ENCODE measurements at regions not wholly inside any gene's neighbourhood (a gene's known extent, or its start where the extent isn't known, plus 50 kb on each side); places are given as distances from the start of the nearest gene placed in this dataset.

DNA sequence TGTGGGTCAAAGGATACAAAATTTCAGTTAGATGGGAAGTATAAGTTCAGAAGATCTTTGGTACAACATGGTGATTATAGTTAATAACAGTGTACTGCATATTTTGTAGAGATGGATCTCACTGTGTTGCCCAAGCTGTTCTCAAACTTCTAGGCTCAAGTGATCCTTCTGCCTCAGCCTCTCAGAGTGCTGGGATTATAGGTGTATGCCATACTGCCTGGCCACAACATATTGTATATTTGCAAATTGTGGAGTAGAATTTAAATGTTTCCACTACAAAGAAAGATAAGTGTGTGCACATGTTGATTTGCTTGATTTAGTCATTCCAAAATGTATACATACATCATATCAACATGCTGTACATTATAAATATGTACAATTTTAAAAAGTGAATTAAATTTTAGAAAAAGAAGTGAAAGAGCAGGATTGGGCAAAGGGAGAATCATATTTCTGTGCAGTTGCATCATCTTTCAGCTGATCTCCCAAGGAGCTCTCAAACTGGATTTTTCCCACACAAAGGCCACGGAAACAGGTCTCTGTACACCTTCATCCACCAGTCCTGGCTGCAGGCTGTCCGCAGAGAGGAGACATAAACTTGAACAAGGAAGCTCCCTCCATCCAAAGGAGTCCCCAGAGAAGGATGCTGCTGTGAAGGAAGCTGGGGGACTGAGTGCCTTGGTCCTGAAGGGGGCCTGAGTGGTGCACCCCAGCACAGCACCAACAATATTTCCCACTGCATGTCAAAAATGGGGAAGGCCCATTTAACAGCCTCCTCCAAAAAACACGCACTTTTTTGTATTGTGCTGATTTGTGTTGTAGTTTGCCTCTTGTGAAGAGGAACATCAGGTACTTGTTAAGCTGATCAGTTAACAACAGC is 217.1 kb upstream of the GHITM start:
- H3K36me3 ChIP-seq (ENCODE audit: control insufficient read depth in 2 of 3, insufficient read depth in 3 of 3, low read length in 3 of 3): no peaks in the 10 kb centered on the region
- TF ChIP-seq, protein P1, sequence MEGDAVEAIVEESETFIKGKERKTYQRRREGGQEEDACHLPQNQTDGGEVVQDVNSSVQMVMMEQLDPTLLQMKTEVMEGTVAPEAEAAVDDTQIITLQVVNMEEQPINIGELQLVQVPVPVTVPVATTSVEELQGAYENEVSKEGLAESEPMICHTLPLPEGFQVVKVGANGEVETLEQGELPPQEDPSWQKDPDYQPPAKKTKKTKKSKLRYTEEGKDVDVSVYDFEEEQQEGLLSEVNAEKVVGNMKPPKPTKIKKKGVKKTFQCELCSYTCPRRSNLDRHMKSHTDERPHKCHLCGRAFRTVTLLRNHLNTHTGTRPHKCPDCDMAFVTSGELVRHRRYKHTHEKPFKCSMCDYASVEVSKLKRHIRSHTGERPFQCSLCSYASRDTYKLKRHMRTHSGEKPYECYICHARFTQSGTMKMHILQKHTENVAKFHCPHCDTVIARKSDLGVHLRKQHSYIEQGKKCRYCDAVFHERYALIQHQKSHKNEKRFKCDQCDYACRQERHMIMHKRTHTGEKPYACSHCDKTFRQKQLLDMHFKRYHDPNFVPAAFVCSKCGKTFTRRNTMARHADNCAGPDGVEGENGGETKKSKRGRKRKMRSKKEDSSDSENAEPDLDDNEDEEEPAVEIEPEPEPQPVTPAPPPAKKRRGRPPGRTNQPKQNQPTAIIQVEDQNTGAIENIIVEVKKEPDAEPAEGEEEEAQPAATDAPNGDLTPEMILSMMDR (IDR thresholded peaks at IDR 0.05; ENCODE audit: borderline replicate concordance, extremely low read depth, insufficient read depth): no peak
- FAIRE-seq: no peak
- H3K9ac ChIP-seq (ENCODE audit: low read length in 3 of 3): no peak overlapping the region
- no peak for DNase-seq
- no peaks in the 10 kb centered on the region for H3K4me1 ChIP-seq (ENCODE audit: control insufficient read depth in 2 of 3, insufficient read depth in 2 of 3, low read depth in 1 of 3, low read length in 3 of 3)
- no peaks in the 10 kb centered on the region for H3K27me3 ChIP-seq (ENCODE audit: control insufficient read depth, insufficient read depth, low read length)
- no peak overlapping the region for H3K4me3 ChIP-seq (ENCODE audit: low read length in 3 of 3)
- no peaks in the 10 kb centered on the region for H3K9me3 ChIP-seq (ENCODE audit: control insufficient read depth in 2 of 3, insufficient read depth in 1 of 3, low read length in 3 of 3)
- intact Hi-C loops (cut with DNase I): no loop called here
- H3K27ac ChIP-seq (ENCODE audit: low read depth in 2 of 2, low read length in 2 of 2): no peak overlapping the region

DNA sequence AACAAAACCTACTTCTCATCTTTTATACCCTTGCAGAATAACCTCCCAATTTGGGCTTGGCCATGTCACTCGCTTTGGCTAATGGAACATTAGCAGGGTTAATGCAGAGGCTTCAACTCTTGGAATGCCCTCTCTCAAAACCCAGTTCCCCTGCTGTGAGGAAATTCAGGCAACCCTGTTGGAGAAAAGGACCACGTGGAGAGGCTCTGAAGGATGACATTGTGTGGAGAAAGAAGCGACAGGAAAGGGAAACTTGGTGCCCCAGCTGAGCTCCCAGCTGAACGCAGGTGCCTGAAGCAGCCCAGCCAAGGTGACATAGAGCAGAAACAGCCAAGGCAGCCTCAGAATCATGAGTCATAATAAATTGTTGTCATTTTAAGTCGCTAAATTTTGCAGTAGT is 214.2 kb upstream of the GHITM start:
- TF ChIP-seq, protein P1 (IDR thresholded peaks at IDR 0.05; ENCODE audit: borderline replicate concordance, extremely low read depth, insufficient read depth): no peak
- no peak overlapping the region for H3K27ac ChIP-seq (ENCODE audit: low read depth in 2 of 2, low read length in 2 of 2)
- no peaks in the 10 kb centered on the region for H3K9me3 ChIP-seq (ENCODE audit: control insufficient read depth in 2 of 3, insufficient read depth in 1 of 3, low read length in 3 of 3)

DNA sequence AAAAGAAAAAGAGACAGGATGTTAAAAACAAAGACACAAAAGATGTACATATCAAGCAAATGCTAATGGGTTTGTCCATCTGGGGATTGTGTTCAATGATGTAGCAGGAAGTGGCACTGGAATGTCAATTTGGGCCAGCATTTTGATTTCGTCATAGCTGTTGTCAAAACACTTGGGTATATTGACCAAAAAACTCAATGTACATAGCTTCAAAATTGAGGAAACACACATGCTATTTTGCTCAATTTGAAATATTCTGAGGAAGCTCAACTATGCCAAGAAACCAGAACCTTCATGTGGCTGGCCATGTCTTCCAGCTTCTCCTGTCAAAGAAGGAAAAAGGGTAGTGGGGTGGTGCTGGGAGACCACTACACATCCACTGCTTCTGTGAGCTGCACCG is 212.7 kb upstream of the GHITM start:
- Histone ChIP-seq H3K9me3 (ENCODE audit: control insufficient read depth in 2 of 3, insufficient read depth in 1 of 3, low read length in 3 of 3) (no peaks in the 10 kb centered on the region), H3K4me3 (ENCODE audit: low read length in 3 of 3) (no peak overlapping the region), H3K27me3 (ENCODE audit: control insufficient read depth, insufficient read depth, low read length) (no peaks in the 10 kb centered on the region), H3K36me3 (ENCODE audit: control insufficient read depth in 2 of 3, insufficient read depth in 3 of 3, low read length in 3 of 3) (no peaks in the 10 kb centered on the region), H3K9ac (ENCODE audit: low read length in 3 of 3) (no peak overlapping the region), H3K4me1 (ENCODE audit: control insufficient read depth in 2 of 3, insufficient read depth in 2 of 3, low read depth in 1 of 3, low read length in 3 of 3) (no peaks in the 10 kb centered on the region), H3K27ac (ENCODE audit: low read depth in 2 of 2, low read length in 2 of 2) (no peak overlapping the region)
- TF ChIP-seq, protein P1 (IDR thresholded peaks at IDR 0.05; ENCODE audit: borderline replicate concordance, extremely low read depth, insufficient read depth): no peak
- DNase-seq (no peak), FAIRE-seq (no peak)
- intact Hi-C loops (cut with DNase I): no loop called here

More for the DNA sequence above, 214.2 kb upstream of the GHITM start:
- DNase-seq: no peak
- Histone ChIP-seq H3K4me3 (ENCODE audit: low read length in 3 of 3) (no peak overlapping the region), H3K9ac (ENCODE audit: low read length in 3 of 3) (no peak overlapping the region), H3K4me1 (ENCODE audit: control insufficient read depth in 2 of 3, insufficient read depth in 2 of 3, low read depth in 1 of 3, low read length in 3 of 3) (no peaks in the 10 kb centered on the region), H3K27me3 (ENCODE audit: control insufficient read depth, insufficient read depth, low read length) (no peaks in the 10 kb centered on the region), H3K36me3 (ENCODE audit: control insufficient read depth in 2 of 3, insufficient read depth in 3 of 3, low read length in 3 of 3) (no peaks in the 10 kb centered on the region)
- intact Hi-C loops (cut with DNase I): no loop called here
- FAIRE-seq: no peak
